ENCODE measurements at regions not wholly inside any gene's neighbourhood (a gene's known extent, or its start where the extent isn't known, plus 50 kb on each side); places are given as distances from the start of the nearest gene placed in this dataset.

GRCh38 chr16:73274140-73274539 lies 226.2 kb upstream of the ZFHX3 start:
- TF ChIP-seq, protein P1, sequence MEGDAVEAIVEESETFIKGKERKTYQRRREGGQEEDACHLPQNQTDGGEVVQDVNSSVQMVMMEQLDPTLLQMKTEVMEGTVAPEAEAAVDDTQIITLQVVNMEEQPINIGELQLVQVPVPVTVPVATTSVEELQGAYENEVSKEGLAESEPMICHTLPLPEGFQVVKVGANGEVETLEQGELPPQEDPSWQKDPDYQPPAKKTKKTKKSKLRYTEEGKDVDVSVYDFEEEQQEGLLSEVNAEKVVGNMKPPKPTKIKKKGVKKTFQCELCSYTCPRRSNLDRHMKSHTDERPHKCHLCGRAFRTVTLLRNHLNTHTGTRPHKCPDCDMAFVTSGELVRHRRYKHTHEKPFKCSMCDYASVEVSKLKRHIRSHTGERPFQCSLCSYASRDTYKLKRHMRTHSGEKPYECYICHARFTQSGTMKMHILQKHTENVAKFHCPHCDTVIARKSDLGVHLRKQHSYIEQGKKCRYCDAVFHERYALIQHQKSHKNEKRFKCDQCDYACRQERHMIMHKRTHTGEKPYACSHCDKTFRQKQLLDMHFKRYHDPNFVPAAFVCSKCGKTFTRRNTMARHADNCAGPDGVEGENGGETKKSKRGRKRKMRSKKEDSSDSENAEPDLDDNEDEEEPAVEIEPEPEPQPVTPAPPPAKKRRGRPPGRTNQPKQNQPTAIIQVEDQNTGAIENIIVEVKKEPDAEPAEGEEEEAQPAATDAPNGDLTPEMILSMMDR (IDR thresholded peaks at IDR 0.05), result no peak
- TF ChIP-seq POLR2A (IDR thresholded peaks at IDR 0.05), result no peak

Measured in tibial nerve (tissue), 3 donors.